Heart left ventricle (tissue), 16 donors: ENCODE measurements at regions not wholly inside any gene's neighbourhood (a gene's known extent, or its start where the extent isn't known, plus 50 kb on each side); places are given as distances from the start of the nearest gene placed in this dataset.
"Not testable (repeated sequence)": the region's sequence is repeated elsewhere in the genome, so short reads cannot be mapped to it uniquely, and the experiment has no call there.

Source experiments
- ATAC-seq, 4 donors: fragments of 200-7000 bp; cut with Tn5 transposase; one replicate each; pipeline ENCODE4 v1.9.1; 2020 to 2022; ENCODE audit warnings: moderate library complexity in 4 of 4, mild to moderate bottlenecking in 3 of 4, moderate number of reproducible peaks in 1 of 4
- DNase-seq, 5 donors: peaks; one replicate each; pipeline ENCODE4 v3.0.0-alpha.2; 2020
- H3K27ac ChIP-seq, 12 donors: fragments of 200-600 bp; sonication (generic) in 4 of 12; one replicate each; pipeline versions ENCODE4 v1.5.0 to v1.8.0; 2016 to 2022; ENCODE audit warnings: mild to moderate bottlenecking in 2 of 12
- H3K27me3 ChIP-seq, 9 donors: fragments of 200-600 bp; sonication (generic) in 2 of 9; one replicate each; pipeline versions ENCODE4 v1.5.1 to v1.8.0; 2016 to 2022; ENCODE audit warnings: mild to moderate bottlenecking in 3 of 9
- H3K36me3 ChIP-seq, 9 donors: fragments of 200-600 bp; sonication (generic) in 2 of 9; one replicate each; pipeline versions ENCODE4 v1.5.0 to v1.8.0; 2018 to 2022; ENCODE audit warnings: mild to moderate bottlenecking in 2 of 9
- H3K4me1 ChIP-seq, 12 donors: fragments of 200-600 bp; sonication (generic) in 4 of 12; one replicate each; pipeline versions ENCODE4 v1.5.0 to v1.8.0; 2016 to 2022; ENCODE audit warnings: mild to moderate bottlenecking in 3 of 12
- H3K4me3 ChIP-seq, 12 donors: fragments of 200-600 bp; sonication (generic) in 4 of 12; one replicate each; pipeline versions ENCODE4 v1.5.0 to v1.8.0; 2017 to 2022; ENCODE audit warnings: mild to moderate bottlenecking in 9 of 12, moderate library complexity in 4 of 12
- H3K9me3 ChIP-seq, 12 donors: fragments of 200-600 bp; sonication (generic) in 4 of 12; one replicate each; pipeline versions ENCODE4 v1.5.0 to v1.8.0; 2016 to 2022; ENCODE audit warnings: mild to moderate bottlenecking in 1 of 12
- POLR2A ChIP-seq, 2 donors: fragments of 450-650 bp; IDR thresholded peaks; one replicate each; pipeline ENCODE4 v1.6.1; 2017; ENCODE audit warnings: antibody characterized with exemption in 2 of 2, mild to moderate bottlenecking in 2 of 2, moderate library complexity in 2 of 2
- WGBS, 4 donors: extraction: QIAGEN DNeasy Blood & Tissue Kit in 2 of 4; methylation state at CpG; one replicate each; pipeline versions ENCODE4 v1.1.5 to v1.1.7; 2013 to 2018; 5-methylcytosine and 5-hydroxymethylcytosine counted together
- intact Hi-C, 10 donors: fragments of 100-400 bp; cut with DNase I; formaldehyde crosslinking; loops; one replicate each; pipeline versions ENCODE4 v1.11.1 to v1.14.2; 2022
- TF ChIP-seq, protein P1 (sequence below), 12 donors: fragments of 200-600 bp; sonication (generic) in 4 of 12; IDR thresholded peaks; one replicate each; pipeline versions ENCODE4 v1.5.0 to v1.8.0; 2018 to 2022; ENCODE audit warnings: antibody characterized with exemption in 12 of 12, mild to moderate bottlenecking in 5 of 12
- donor health status: ischemic (EF 13 %, LVEDD 7.1; RV severe dilation, severe dysfunction).
- donor health status: healthy with polysubstance abuse.
- donor health status: DM: no; HTN: yes; CAD: no.
- donor health status: DM: no; HTN: no; CAD: no.
- donor health status: ischemic (EF 25% LVEDD 6.9; RV normal size, moderate dysfunction).
- donor health status: ischemic (EF 25% LVEDD 5.7; RV mildly dilated, moderate dysfunction).
- donor health status: healthy.
- donor health status: DM: yes; HTN: yes; CAD: no.
- donor health status: ischemic (EF 35%, LVEDD 5.7; RV mildly dilated, moderate dysfunction).
- donor health status: nonischemic (EF 11% LVEDD 7.7; RV severe dilation, severe dysfunction).
- donor health status: DM: yes; HTN: yes; CAD: no.
- donor health status: PGD.
- donor health status: ischemic (EF 29% LVEDD 5.4; RV normal size, mild dysfunction).
- donor health status: nonischemic (EF 23%, LVEDD 6.1; RV moderate dilation, normal function).

DNA sequence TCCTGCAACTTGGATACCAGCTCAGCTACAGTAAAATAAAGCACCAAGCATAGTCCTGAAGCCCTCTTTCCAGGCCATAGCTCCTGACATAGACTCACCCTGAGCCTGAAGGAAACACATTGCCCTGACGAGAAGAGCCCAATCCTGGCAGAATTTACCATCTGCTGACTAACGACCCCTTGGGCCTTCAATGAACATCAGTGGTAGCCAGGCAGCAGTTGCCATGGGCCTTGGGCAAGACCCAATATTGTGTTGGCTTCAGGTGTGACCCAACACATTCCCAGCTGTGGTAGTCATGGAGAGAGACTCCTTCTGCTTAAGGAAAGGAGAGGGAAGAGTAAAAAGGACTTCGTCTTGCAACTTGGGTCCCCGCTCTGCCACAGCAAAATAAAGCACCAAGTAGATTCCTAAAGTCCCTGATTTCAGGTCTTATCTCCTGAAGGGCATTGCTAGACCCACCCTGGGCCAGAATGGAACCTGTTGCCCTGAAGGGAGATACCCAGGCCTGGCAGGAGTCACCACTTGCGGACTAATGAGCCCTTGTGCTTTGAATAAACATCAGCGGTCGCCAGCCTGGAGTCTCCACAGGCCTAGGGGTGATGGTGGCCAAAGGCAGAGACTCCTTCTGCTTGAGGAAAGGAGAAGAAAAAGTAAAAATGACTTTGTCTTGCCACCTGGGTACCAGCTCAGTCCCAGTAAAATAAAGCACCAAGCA, 902.6 kb downstream of the C4orf33 start:
- intact Hi-C loops: no loop called here
- no peaks in the 10 kb centered on the region for H3K27me3 ChIP-seq
- H3K27ac ChIP-seq: no peak overlapping the region
- ATAC-seq: no peak
- no peaks in the 10 kb centered on the region for H3K4me1 ChIP-seq
- H3K4me3 ChIP-seq: no peak overlapping the region
- H3K36me3 ChIP-seq: no peaks in the 10 kb centered on the region
- DNase-seq: no peak
- H3K9me3 ChIP-seq: peaks cover 0 to 11% (median 0%) of the 10 kb centered on the region in 12 donors
- WGBS, 4 donors: 77 to 88% (median 86%) methylated on average over 7 of the region's 7 CpGs
- no peak for TF ChIP-seq POLR2A (IDR thresholded peaks at IDR 0.05)
- TF ChIP-seq, protein P1, sequence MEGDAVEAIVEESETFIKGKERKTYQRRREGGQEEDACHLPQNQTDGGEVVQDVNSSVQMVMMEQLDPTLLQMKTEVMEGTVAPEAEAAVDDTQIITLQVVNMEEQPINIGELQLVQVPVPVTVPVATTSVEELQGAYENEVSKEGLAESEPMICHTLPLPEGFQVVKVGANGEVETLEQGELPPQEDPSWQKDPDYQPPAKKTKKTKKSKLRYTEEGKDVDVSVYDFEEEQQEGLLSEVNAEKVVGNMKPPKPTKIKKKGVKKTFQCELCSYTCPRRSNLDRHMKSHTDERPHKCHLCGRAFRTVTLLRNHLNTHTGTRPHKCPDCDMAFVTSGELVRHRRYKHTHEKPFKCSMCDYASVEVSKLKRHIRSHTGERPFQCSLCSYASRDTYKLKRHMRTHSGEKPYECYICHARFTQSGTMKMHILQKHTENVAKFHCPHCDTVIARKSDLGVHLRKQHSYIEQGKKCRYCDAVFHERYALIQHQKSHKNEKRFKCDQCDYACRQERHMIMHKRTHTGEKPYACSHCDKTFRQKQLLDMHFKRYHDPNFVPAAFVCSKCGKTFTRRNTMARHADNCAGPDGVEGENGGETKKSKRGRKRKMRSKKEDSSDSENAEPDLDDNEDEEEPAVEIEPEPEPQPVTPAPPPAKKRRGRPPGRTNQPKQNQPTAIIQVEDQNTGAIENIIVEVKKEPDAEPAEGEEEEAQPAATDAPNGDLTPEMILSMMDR (IDR thresholded peaks at IDR 0.05): no peak

DNA sequence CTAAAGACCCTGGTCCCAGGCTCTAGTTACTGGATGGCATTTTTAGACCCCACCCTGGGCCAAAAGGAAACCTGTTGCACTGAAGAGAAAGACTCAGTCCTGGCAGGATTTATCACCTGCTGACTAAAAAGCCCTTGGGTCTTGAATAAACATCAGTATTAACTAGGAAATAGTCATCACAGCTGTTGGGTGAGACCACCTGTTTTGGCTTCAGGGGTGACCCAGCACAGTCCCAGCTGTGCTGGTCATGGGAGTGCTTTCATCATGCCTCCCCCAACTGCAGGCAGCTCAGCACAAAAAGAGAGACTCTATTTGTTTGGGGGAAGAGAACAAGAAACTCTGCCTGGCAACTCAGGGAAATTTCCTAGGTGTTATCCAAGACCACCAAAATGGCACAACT, 903.2 kb downstream of the C4orf33 start:
- Histone ChIP-seq H3K4me1 (no peaks in the 10 kb centered on the region), H3K4me3 (no peak overlapping the region), H3K27ac (no peak overlapping the region), H3K27me3 (no peaks in the 10 kb centered on the region), H3K9me3 (peaks cover 0 to 11% (median 0%) of the 10 kb centered on the region in 12 donors), H3K36me3 (no peaks in the 10 kb centered on the region)
- TF ChIP-seq, protein P1 (IDR thresholded peaks at IDR 0.05): no peak
- TF ChIP-seq POLR2A (IDR thresholded peaks at IDR 0.05): no peak
- DNase-seq: no peak
- intact Hi-C loops: no loop called here
- ATAC-seq: no peak

DNA sequence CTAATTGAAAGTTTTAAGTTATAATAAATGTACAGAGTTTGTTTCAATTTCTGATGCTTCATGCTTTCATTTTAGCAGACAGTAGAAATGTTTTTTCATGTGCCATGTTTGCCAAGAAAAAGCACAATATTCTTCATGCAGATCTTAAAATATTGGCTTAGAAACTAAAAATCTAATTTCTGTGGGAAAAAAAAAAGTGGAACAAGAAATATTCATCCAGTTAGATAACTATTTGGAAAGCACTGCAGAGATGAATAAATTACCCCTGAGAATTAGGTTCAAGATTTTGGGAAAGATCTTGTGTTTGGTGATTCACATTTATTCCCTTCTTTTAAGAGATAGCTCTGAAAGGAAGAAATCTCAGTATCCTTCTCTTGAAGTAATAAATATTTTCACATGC, 912.5 kb downstream of the C4orf33 start:
- intact Hi-C loops: no loop called here
- H3K27me3 ChIP-seq: no peaks in the 10 kb centered on the region
- DNase-seq: no peak
- ATAC-seq: no peak
- no peak overlapping the region for H3K4me3 ChIP-seq
- H3K36me3 ChIP-seq: no peaks in the 10 kb centered on the region
- TF ChIP-seq, protein P1 (IDR thresholded peaks at IDR 0.05): no peak
- no peak for TF ChIP-seq POLR2A (IDR thresholded peaks at IDR 0.05)
- H3K4me1 ChIP-seq: no peaks in the 10 kb centered on the region
- H3K27ac ChIP-seq: no peak overlapping the region
- no peaks in the 10 kb centered on the region for H3K9me3 ChIP-seq

DNA sequence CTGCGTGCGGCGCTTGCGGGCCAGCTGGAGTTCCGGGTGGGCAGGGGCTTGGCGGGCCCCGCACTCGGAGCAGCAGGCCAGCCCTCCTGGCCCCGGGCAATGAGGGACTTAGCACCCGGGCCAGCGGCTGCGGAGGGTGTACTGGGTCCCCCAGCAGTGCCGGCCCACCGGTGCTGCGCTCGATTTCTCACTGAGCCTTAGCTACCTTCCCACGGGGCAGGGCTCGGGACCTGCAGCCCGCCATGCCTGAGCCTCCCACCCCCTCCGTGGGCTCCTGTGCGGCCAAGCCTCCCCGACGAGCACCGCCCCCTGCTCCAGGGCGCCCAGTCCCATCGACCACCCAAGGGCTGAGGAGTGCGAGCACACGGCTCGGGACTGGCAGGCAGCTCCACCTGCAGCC, 916.9 kb downstream of the C4orf33 start:
- H3K4me3 ChIP-seq, DNase-seq, H3K27me3 ChIP-seq, intact Hi-C loops, H3K9me3 ChIP-seq, H3K27ac ChIP-seq, ATAC-seq, H3K36me3 ChIP-seq, H3K4me1 ChIP-seq: not testable (repeated sequence)
- 93 to 100% (median 97%) methylated on average over 6 to 29 of the region's 29 CpGs for WGBS, 4 donors

DNA sequence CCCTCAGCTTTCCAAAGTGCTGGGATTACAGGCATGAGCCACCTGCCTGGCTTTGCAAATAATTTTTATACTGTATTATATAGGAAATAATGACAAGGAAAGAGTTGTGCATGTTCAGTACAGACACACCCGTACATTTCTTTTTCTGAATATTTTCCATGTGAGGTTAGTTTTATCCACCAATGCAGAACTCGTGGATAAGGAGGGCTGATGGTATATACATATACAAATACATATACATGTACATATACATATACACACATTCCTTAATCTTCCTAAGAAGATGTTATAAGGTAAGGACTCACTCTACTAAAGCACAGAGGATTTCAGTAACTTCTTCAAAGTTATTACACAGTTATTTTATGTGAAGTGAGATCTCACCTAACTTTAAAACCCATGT, 925.8 kb downstream of the C4orf33 start:
- TF ChIP-seq, protein P1 (IDR thresholded peaks at IDR 0.05): no peak
- TF ChIP-seq POLR2A (IDR thresholded peaks at IDR 0.05): no peak
- WGBS, 4 donors: 80 to 86% (median 82%) methylated on average over 2 of the region's 2 CpGs
- H3K36me3 ChIP-seq: no peaks in the 10 kb centered on the region
- H3K4me3 ChIP-seq: no peak overlapping the region
- no peak overlapping the region for H3K27ac ChIP-seq
- intact Hi-C loops: no loop called here
- DNase-seq: no peak
- H3K27me3 ChIP-seq: no peaks in the 10 kb centered on the region
- H3K9me3 ChIP-seq: peaks cover 0 to 4% (median 0%) of the 10 kb centered on the region in 12 donors
- no peak for ATAC-seq
- H3K4me1 ChIP-seq: no peaks in the 10 kb centered on the region
